HEK293 (cell line): ENCODE measurements at regions not wholly inside any gene's neighbourhood (a gene's known extent, or its start where the extent isn't known, plus 50 kb on each side); places are given as distances from the start of the nearest gene placed in this dataset.

Experiments
- CTCF ChIA-PET: fragments of 350-600 bp; formaldehyde crosslinking; extraction: SDS; loops from one replicate; lab custom pipeline; 2021; ENCODE audit warnings: antibody characterized with exemption; lab: Yijun Ruan, JAX
- POLR2A ChIA-PET: fragments of 300-600 bp; formaldehyde crosslinking; extraction: SDS; loops from one replicate; lab custom pipeline; 2020; ENCODE audit warnings: antibody characterized with exemption, inconsistent platforms; lab: Yijun Ruan, JAX
- H3K27ac ChIP-seq: fragments of 200-500 bp; sonication (Bioruptor generic); 2 replicates; pipeline ENCODE4 v1.5.1; 2014; ENCODE audit warnings: low read depth, low read length, control low read depth, inconsistent platforms; ENCODE audit errors: extremely low read depth
- H3K36me3 ChIP-seq, 2 experiments: fragments of 200-500 bp in 1 of 2; sonication (Bioruptor generic) in 1 of 2; 1 replicate in 1 of 2; 2 replicates in 1 of 2; pipeline ENCODE4 v1.5.1; 2014 to 2017; ENCODE audit warnings: inconsistent platforms in 2 of 2, low read length in 2 of 2; ENCODE audit not compliant: control insufficient read depth in 2 of 2, insufficient read depth in 1 of 2
- H3K4me1 ChIP-seq: fragments of 200-500 bp; sonication (Bioruptor generic); 2 replicates; pipeline ENCODE4 v1.5.1; 2014; ENCODE audit warnings: mild to moderate bottlenecking, low read length, inconsistent platforms; ENCODE audit not compliant: control insufficient read depth, insufficient read depth
- H3K4me3 ChIP-seq: 2 replicates; pipeline ENCODE4 v1.5.1; 2011; ENCODE audit warnings: low read depth, mild to moderate bottlenecking, control low read depth, low read length, moderate library complexity
- H3K9me3 ChIP-seq: fragments of 200-500 bp; sonication (Bioruptor generic); 2 replicates; pipeline ENCODE4 v1.5.1; 2014; ENCODE audit warnings: low read depth, low read length, inconsistent platforms; ENCODE audit not compliant: control insufficient read depth, insufficient read depth
- BCL11B ChIP-seq: fragments of 450-650 bp; formaldehyde crosslinking; IDR thresholded peaks from 2 replicates; pipeline ENCODE4 v1.5.1; 2016; ENCODE audit warnings: low read depth, missing biosample characterization, missing genetic modification characterization
- MEIS1 ChIP-seq: sonication (generic); formaldehyde crosslinking; IDR thresholded peaks from 2 replicates; pipeline ENCODE4 v1.8.1; 2022; ENCODE audit warnings: missing genetic modification reagents, mild to moderate bottlenecking, borderline replicate concordance
- ZFP37 ChIP-seq: fragments of 450-650 bp; formaldehyde crosslinking; IDR thresholded peaks from 2 replicates; pipeline ENCODE4 v1.5.1; 2016; ENCODE audit warnings: missing biosample characterization, missing genetic modification characterization
- ZNF10 ChIP-seq: fragments of 450-650 bp; formaldehyde crosslinking; IDR thresholded peaks from 2 replicates; pipeline ENCODE4 v1.5.1; 2017; ENCODE audit warnings: missing biosample characterization, missing genetic modification characterization
- ZNF266 ChIP-seq: fragments of 450-650 bp; formaldehyde crosslinking; IDR thresholded peaks from 2 replicates; pipeline ENCODE4 v1.5.1; 2016; ENCODE audit warnings: missing biosample characterization, missing genetic modification characterization, low read depth
- ZNF341 ChIP-seq: fragments of 450-650 bp; formaldehyde crosslinking; IDR thresholded peaks from 2 replicates; pipeline ENCODE4; 2016; ENCODE audit warnings: low read depth, missing biosample characterization, missing genetic modification characterization
- ZNF48 ChIP-seq: fragments of 450-650 bp; formaldehyde crosslinking; IDR thresholded peaks from 2 replicates; pipeline ENCODE4 v1.5.1; 2016; ENCODE audit warnings: missing biosample characterization, missing genetic modification characterization
- ZNF510 ChIP-seq: fragments of 450-650 bp; formaldehyde crosslinking; IDR thresholded peaks from 2 replicates; pipeline ENCODE4 v1.5.1; 2018; ENCODE audit warnings: mild to moderate bottlenecking, missing genetic modification characterization, missing biosample characterization; ENCODE audit not compliant: insufficient replicate concordance
- ZNF529 ChIP-seq: fragments of 450-650 bp; formaldehyde crosslinking; IDR thresholded peaks from 2 replicates; pipeline ENCODE4 v1.5.1; 2017; ENCODE audit warnings: missing genetic modification characterization, missing biosample characterization; ENCODE audit not compliant: insufficient replicate concordance
- ZNF768 ChIP-seq: fragments of 450-650 bp; formaldehyde crosslinking; IDR thresholded peaks from 2 replicates; pipeline ENCODE4 v1.5.1; 2018; ENCODE audit warnings: missing biosample characterization, mild to moderate bottlenecking, missing genetic modification characterization
- ZNF776 ChIP-seq: fragments of 450-650 bp; formaldehyde crosslinking; IDR thresholded peaks from 2 replicates; pipeline ENCODE4 v1.5.0; 2017; ENCODE audit warnings: missing biosample characterization, missing genetic modification characterization, borderline replicate concordance
- TF ChIP-seq, protein P1 (sequence below): fragments of 450-650 bp; formaldehyde crosslinking; IDR thresholded peaks from 2 replicates; pipeline ENCODE4 v1.5.1; 2016; ENCODE audit warnings: missing biosample characterization, missing genetic modification characterization
- TF ChIP-seq, protein P2 (sequence below): fragments of 450-650 bp; formaldehyde crosslinking; IDR thresholded peaks from 2 replicates; pipeline ENCODE4 v1.5.1; 2016; ENCODE audit warnings: missing biosample characterization, missing genetic modification characterization
- TF ChIP-seq, protein P3 (sequence below): fragments of 450-650 bp; formaldehyde crosslinking; IDR thresholded peaks from 2 replicates; pipeline ENCODE4 v1.5.1; 2016; ENCODE audit warnings: missing biosample characterization, missing genetic modification characterization
- TF ChIP-seq, protein P4 (sequence below): fragments of 450-650 bp; formaldehyde crosslinking; IDR thresholded peaks from 2 replicates; pipeline ENCODE4 v1.5.1; 2016; ENCODE audit warnings: missing biosample characterization, missing genetic modification characterization, low read depth
- TF ChIP-seq, protein P5 (sequence below): fragments of 450-650 bp; IDR thresholded peaks from 2 replicates; pipeline ENCODE4 v1.5.1; 2018; ENCODE audit warnings: missing biosample characterization, mild to moderate bottlenecking, missing genetic modification characterization
- TF ChIP-seq, protein P6 (sequence below): fragments of 450-650 bp; formaldehyde crosslinking; IDR thresholded peaks from 2 replicates; pipeline ENCODE4 v1.5.1; 2016; ENCODE audit warnings: missing biosample characterization, missing genetic modification characterization
- TF ChIP-seq, protein P7 (sequence below): fragments of 450-650 bp; formaldehyde crosslinking; conservative IDR thresholded peaks from 2 replicates; pipeline ENCODE4 v1.5.1; 2016; ENCODE audit warnings: low read depth, missing biosample characterization, missing genetic modification characterization
- TF ChIP-seq, protein P8 (sequence below): fragments of 450-650 bp; formaldehyde crosslinking; IDR thresholded peaks from 2 replicates; pipeline ENCODE4 v1.5.1; 2017; ENCODE audit warnings: missing biosample characterization, mild to moderate bottlenecking, missing genetic modification characterization, moderate library complexity

DNA sequence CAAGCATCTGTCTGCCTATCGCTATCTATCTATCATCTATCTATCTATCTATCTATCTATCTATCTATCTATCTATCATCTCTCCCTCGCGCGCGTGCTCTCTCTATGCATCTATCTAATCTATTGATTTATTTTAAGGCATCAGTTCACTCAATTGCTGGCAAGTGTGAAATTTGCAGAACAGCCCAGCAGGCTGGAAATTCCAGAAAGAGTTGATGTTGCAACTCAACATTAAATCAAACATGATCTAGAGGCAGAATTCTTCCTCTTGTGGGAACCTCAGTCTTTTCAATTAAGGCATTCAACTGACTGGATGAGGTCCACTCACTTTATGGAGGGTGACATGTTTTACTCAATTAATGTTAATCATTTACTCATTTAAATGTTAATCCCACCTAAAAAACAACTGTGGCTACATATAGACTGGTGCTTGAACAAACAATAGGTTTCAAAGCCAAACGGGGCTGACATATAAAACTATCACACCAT lies 1210.8 kb downstream of the GALC start (continued):
- TF ChIP-seq, protein P1, sequence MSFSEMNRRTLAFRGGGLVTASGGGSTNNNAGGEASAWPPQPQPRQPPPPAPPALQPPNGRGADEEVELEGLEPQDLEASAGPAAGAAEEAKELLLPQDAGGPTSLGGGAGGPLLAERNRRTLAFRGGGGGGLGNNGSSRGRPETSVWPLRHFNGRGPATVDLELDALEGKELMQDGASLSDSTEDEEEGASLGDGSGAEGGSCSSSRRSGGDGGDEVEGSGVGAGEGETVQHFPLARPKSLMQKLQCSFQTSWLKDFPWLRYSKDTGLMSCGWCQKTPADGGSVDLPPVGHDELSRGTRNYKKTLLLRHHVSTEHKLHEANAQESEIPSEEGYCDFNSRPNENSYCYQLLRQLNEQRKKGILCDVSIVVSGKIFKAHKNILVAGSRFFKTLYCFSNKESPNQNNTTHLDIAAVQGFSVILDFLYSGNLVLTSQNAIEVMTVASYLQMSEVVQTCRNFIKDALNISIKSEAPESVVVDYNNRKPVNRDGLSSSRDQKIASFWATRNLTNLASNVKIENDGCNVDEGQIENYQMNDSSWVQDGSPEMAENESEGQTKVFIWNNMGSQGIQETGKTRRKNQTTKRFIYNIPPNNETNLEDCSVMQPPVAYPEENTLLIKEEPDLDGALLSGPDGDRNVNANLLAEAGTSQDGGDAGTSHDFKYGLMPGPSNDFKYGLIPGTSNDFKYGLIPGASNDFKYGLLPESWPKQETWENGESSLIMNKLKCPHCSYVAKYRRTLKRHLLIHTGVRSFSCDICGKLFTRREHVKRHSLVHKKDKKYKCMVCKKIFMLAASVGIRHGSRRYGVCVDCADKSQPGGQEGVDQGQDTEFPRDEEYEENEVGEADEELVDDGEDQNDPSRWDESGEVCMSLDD (tag by site-specific recombination) = no peak
- no peak for TF ChIP-seq BCL11B (tag by site-specific recombination)
- TF ChIP-seq ZNF266 (tag by site-specific recombination) = no peak
- TF ChIP-seq ZNF529 = no peak
- TF ChIP-seq ZNF776 (tag by site-specific recombination) = no peak
- no peak for TF ChIP-seq ZNF510 (tag by site-specific recombination)
- no peak for TF ChIP-seq ZNF10 (tag by site-specific recombination)

DNA sequence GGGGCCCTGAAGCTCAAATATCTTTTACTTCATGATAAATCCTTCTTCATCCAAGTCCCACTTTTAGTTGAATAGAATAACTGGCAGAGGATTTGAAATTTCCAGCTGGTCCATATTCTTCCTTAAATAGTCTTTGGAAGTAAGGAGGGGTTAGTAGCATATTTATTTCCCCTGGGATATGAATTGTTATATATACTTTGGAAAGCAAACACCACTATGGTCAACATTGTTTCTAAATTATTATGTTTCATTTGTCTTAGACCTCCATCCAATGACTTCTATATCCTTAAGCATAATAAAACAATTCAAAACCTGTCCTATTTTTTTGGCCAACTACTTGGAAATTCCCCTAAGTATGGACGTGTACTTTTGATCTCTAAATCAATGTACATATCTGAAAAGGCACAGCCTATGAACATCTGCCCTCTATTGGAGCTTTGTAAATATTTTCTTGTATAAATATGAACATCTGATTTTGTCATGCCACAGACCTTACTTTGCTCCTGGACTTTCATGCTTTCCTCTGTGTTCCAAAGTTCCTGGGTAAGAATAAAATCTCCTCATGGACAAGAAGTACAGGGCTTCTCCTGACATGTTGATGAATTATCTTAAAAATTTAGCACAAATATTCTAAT lies 1212.0 kb downstream of the GALC start:
- CTCF ChIA-PET = no interaction called here

More for the DNA sequence above, 1212.0 kb downstream of the GALC start:
- Histone ChIP-seq H3K27ac (no peak overlapping the region), H3K4me3 (no peak overlapping the region), H3K36me3 (no peaks in the 10 kb centered on the region), H3K4me1 (no peaks in the 10 kb centered on the region), H3K9me3 (no peaks in the 10 kb centered on the region)
- POLR2A ChIA-PET = no interaction called here
- no peak for TF ChIP-seq ZNF768 (tag by site-specific recombination)
- TF ChIP-seq ZNF341 (tag by site-specific recombination) = no peak
- TF ChIP-seq, protein P2, sequence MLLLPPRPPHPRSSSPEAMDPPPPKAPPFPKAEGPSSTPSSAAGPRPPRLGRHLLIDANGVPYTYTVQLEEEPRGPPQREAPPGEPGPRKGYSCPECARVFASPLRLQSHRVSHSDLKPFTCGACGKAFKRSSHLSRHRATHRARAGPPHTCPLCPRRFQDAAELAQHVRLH (tag by site-specific recombination) = no peak
- TF ChIP-seq MEIS1 (CRISPR knock-in tag) = no peak
- TF ChIP-seq, protein P3, sequence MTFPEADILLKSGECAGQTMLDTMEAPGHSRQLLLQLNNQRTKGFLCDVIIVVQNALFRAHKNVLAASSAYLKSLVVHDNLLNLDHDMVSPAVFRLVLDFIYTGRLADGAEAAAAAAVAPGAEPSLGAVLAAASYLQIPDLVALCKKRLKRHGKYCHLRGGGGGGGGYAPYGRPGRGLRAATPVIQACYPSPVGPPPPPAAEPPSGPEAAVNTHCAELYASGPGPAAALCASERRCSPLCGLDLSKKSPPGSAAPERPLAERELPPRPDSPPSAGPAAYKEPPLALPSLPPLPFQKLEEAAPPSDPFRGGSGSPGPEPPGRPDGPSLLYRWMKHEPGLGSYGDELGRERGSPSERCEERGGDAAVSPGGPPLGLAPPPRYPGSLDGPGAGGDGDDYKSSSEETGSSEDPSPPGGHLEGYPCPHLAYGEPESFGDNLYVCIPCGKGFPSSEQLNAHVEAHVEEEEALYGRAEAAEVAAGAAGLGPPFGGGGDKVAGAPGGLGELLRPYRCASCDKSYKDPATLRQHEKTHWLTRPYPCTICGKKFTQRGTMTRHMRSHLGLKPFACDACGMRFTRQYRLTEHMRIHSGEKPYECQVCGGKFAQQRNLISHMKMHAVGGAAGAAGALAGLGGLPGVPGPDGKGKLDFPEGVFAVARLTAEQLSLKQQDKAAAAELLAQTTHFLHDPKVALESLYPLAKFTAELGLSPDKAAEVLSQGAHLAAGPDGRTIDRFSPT (tag by site-specific recombination) = no peak
- TF ChIP-seq ZFP37 (tag by site-specific recombination) = no peak
- no peak for TF ChIP-seq ZNF48 (tag by site-specific recombination)
- TF ChIP-seq, protein P4, sequence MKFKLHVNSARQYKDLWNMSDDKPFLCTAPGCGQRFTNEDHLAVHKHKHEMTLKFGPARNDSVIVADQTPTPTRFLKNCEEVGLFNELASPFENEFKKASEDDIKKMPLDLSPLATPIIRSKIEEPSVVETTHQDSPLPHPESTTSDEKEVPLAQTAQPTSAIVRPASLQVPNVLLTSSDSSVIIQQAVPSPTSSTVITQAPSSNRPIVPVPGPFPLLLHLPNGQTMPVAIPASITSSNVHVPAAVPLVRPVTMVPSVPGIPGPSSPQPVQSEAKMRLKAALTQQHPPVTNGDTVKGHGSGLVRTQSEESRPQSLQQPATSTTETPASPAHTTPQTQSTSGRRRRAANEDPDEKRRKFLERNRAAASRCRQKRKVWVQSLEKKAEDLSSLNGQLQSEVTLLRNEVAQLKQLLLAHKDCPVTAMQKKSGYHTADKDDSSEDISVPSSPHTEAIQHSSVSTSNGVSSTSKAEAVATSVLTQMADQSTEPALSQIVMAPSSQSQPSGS (tag by site-specific recombination) = no peak
- TF ChIP-seq, protein P5, sequence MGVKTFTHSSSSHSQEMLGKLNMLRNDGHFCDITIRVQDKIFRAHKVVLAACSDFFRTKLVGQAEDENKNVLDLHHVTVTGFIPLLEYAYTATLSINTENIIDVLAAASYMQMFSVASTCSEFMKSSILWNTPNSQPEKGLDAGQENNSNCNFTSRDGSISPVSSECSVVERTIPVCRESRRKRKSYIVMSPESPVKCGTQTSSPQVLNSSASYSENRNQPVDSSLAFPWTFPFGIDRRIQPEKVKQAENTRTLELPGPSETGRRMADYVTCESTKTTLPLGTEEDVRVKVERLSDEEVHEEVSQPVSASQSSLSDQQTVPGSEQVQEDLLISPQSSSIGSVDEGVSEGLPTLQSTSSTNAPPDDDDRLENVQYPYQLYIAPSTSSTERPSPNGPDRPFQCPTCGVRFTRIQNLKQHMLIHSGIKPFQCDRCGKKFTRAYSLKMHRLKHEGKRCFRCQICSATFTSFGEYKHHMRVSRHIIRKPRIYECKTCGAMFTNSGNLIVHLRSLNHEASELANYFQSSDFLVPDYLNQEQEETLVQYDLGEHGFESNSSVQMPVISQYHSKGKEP = no peak
- TF ChIP-seq, protein P6, sequence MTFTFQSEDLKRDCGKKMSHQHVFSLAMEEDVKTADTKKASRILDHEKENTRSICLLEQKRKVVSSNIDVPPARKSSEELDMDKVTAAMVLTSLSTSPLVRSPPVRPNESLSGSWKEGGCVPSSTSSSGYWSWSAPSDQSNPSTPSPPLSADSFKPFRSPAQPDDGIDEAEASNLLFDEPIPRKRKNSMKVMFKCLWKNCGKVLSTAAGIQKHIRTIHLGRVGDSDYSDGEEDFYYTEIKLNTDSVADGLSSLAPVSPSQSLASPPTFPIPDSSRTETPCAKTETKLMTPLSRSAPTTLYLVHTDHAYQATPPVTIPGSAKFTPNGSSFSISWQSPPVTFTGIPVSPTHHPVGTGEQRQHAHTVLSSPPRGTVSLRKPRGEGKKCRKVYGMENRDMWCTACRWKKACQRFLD (tag by site-specific recombination) = no peak
- TF ChIP-seq, protein P7, sequence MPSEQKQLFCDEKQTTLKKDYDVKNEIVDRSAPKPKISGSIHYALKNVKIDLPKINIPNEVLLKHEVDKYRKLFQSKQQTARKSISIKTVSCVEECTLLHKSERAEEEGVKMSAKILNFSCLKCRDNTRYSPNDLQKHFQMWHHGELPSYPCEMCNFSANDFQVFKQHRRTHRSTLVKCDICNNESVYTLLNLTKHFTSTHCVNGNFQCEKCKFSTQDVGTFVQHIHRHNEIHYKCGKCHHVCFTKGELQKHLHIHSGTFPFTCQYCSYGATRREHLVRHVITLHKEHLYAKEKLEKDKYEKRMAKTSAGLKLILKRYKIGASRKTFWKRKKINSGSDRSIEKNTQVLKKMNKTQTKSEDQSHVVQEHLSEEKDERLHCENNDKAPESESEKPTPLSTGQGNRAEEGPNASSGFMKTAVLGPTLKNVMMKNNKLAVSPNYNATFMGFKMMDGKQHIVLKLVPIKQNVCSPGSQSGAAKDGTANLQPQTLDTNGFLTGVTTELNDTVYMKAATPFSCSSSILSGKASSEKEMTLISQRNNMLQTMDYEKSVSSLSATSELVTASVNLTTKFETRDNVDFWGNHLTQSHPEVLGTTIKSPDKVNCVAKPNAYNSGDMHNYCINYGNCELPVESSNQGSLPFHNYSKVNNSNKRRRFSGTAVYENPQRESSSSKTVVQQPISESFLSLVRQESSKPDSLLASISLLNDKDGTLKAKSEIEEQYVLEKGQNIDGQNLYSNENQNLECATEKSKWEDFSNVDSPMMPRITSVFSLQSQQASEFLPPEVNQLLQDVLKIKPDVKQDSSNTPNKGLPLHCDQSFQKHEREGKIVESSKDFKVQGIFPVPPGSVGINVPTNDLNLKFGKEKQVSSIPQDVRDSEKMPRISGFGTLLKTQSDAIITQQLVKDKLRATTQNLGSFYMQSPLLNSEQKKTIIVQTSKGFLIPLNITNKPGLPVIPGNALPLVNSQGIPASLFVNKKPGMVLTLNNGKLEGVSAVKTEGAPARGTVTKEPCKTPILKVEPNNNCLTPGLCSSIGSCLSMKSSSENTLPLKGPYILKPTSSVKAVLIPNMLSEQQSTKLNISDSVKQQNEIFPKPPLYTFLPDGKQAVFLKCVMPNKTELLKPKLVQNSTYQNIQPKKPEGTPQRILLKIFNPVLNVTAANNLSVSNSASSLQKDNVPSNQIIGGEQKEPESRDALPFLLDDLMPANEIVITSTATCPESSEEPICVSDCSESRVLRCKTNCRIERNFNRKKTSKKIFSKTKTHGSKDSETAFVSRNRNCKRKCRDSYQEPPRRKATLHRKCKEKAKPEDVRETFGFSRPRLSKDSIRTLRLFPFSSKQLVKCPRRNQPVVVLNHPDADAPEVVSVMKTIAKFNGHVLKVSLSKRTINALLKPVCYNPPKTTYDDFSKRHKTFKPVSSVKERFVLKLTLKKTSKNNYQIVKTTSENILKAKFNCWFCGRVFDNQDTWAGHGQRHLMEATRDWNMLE (tag by site-specific recombination) = no peak
- TF ChIP-seq, protein P8, sequence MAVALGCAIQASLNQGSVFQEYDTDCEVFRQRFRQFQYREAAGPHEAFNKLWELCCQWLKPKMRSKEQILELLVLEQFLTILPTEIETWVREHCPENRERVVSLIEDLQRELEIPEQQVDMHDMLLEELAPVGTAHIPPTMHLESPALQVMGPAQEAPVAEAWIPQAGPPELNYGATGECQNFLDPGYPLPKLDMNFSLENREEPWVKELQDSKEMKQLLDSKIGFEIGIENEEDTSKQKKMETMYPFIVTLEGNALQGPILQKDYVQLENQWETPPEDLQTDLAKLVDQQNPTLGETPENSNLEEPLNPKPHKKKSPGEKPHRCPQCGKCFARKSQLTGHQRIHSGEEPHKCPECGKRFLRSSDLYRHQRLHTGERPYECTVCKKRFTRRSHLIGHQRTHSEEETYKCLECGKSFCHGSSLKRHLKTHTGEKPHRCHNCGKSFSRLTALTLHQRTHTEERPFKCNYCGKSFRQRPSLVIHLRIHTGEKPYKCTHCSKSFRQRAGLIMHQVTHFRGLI (tag by site-specific recombination) = no peak
